Ishikawa (cell line): ENCODE measurements at regions not wholly inside any gene's neighbourhood (a gene's known extent, or its start where the extent isn't known, plus 50 kb on each side); places are given as distances from the start of the nearest gene placed in this dataset.

Experiments
- CEBPB ChIP-seq: IDR thresholded peaks from 2 replicates; pipeline ENCODE4 v1.6.1; 2012
- CREB1 ChIP-seq: IDR thresholded peaks from 2 replicates; pipeline ENCODE4 v1.6.1; 2012; ENCODE audit warnings: low read depth
- EGR1 ChIP-seq: IDR thresholded peaks from 2 replicates; pipeline ENCODE4 v1.6.1; 2012
- EP300 ChIP-seq: IDR thresholded peaks from 2 replicates; pipeline ENCODE4 v1.6.1; 2012; ENCODE audit warnings: borderline replicate concordance
- FOXM1 ChIP-seq: IDR thresholded peaks from 2 replicates; pipeline ENCODE4 v1.6.1; 2012; ENCODE audit warnings: low read depth, borderline replicate concordance
- NFIC ChIP-seq: IDR thresholded peaks from 2 replicates; pipeline ENCODE4 v1.6.1; 2012
- RAD21 ChIP-seq: IDR thresholded peaks from 2 replicates; pipeline ENCODE4 v1.6.1; 2012; ENCODE audit warnings: low read depth
- TAF1 ChIP-seq: IDR thresholded peaks from 2 replicates; pipeline ENCODE4 v1.6.1; 2012; ENCODE audit warnings: low read depth, mild to moderate bottlenecking
- TCF12 ChIP-seq: IDR thresholded peaks from 2 replicates; pipeline ENCODE4 v1.6.1; 2012; ENCODE audit warnings: low read depth
- TEAD4 ChIP-seq: IDR thresholded peaks from 2 replicates; pipeline ENCODE4 v1.6.1; 2012
- YY1 ChIP-seq: IDR thresholded peaks from 2 replicates; pipeline ENCODE4 v1.6.1; 2012; ENCODE audit warnings: low read depth
- ZBTB7A ChIP-seq: IDR thresholded peaks from 2 replicates; pipeline ENCODE4 v1.6.1; 2012; ENCODE audit warnings: low read depth
- TF ChIP-seq, protein P1 (sequence below): IDR thresholded peaks from 2 replicates; pipeline ENCODE4 v1.6.1; 2012
- TF ChIP-seq, protein P2 (sequence below): IDR thresholded peaks from 2 replicates; pipeline ENCODE4 v1.6.1; 2012; ENCODE audit warnings: low read depth, mild to moderate bottlenecking
- TF ChIP-seq, protein P3 (sequence below): IDR thresholded peaks from 2 replicates; pipeline ENCODE4 v1.6.1; 2012

DNA sequence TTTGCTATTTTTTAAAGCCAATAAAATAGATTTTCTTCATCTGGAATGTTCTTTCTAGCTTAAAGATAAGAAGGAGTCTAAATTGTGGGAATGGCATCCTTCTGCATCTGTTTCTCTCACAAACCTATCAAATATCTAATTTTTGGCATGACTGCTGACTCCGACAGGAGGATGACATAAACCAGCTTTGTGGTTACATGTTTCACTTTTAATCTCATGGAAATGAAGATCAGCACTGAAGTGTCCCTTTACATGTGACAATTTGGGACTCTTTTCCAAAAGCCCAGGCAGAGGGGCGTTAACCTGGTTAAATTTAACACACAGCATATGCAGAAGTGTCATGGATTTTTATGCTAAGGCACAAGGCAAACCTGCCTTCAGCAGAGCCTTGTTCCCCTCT lies 694.7 kb downstream of the ARHGAP15 start:
- no peak for TF ChIP-seq TAF1
- no peak for TF ChIP-seq CEBPB
- TF ChIP-seq, protein P1, sequence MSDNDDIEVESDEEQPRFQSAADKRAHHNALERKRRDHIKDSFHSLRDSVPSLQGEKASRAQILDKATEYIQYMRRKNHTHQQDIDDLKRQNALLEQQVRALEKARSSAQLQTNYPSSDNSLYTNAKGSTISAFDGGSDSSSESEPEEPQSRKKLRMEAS = no peak
- no peak for TF ChIP-seq CREB1
- TF ChIP-seq FOXM1 = no peak
- TF ChIP-seq TCF12 = no peak
- no peak for TF ChIP-seq YY1
- TF ChIP-seq, protein P2, sequence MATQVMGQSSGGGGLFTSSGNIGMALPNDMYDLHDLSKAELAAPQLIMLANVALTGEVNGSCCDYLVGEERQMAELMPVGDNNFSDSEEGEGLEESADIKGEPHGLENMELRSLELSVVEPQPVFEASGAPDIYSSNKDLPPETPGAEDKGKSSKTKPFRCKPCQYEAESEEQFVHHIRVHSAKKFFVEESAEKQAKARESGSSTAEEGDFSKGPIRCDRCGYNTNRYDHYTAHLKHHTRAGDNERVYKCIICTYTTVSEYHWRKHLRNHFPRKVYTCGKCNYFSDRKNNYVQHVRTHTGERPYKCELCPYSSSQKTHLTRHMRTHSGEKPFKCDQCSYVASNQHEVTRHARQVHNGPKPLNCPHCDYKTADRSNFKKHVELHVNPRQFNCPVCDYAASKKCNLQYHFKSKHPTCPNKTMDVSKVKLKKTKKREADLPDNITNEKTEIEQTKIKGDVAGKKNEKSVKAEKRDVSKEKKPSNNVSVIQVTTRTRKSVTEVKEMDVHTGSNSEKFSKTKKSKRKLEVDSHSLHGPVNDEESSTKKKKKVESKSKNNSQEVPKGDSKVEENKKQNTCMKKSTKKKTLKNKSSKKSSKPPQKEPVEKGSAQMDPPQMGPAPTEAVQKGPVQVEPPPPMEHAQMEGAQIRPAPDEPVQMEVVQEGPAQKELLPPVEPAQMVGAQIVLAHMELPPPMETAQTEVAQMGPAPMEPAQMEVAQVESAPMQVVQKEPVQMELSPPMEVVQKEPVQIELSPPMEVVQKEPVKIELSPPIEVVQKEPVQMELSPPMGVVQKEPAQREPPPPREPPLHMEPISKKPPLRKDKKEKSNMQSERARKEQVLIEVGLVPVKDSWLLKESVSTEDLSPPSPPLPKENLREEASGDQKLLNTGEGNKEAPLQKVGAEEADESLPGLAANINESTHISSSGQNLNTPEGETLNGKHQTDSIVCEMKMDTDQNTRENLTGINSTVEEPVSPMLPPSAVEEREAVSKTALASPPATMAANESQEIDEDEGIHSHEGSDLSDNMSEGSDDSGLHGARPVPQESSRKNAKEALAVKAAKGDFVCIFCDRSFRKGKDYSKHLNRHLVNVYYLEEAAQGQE = no peak
- TF ChIP-seq, protein P3, sequence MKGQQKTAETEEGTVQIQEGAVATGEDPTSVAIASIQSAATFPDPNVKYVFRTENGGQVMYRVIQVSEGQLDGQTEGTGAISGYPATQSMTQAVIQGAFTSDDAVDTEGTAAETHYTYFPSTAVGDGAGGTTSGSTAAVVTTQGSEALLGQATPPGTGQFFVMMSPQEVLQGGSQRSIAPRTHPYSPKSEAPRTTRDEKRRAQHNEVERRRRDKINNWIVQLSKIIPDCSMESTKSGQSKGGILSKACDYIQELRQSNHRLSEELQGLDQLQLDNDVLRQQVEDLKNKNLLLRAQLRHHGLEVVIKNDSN = no peak
- no peak for TF ChIP-seq ZBTB7A
- TF ChIP-seq RAD21 = no peak
- TF ChIP-seq TEAD4 = no peak
- no peak for TF ChIP-seq EGR1
- TF ChIP-seq EP300 = no peak
- no peak for TF ChIP-seq NFIC

DNA sequence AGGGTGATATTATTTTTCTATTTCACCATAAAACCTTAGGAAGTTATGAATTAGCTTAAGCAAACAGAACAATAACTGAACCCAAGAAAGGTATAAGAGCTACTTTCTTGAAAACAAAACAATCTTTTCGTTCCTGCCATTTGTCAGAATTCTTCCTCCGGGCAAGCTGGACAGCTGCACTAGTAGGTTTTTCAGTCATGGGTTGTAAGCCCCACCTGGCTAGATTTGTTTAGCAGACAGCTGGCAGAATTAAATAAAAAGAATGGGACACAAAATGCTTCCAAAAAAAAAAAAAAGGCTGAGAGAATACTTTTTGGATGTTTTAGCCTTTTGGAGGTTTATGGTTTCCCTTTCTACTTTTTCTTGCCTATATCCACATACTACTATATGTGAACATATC lies 694.1 kb downstream of the ARHGAP15 start:
- TF ChIP-seq ZBTB7A (no peak), TEAD4 (no peak), CEBPB (no peak), EP300 (no peak), CREB1 (no peak), FOXM1 (no peak), NFIC (no peak), YY1 (no peak)
- TF ChIP-seq, protein P3 = no peak
- TF ChIP-seq, protein P2 = no peak

DNA sequence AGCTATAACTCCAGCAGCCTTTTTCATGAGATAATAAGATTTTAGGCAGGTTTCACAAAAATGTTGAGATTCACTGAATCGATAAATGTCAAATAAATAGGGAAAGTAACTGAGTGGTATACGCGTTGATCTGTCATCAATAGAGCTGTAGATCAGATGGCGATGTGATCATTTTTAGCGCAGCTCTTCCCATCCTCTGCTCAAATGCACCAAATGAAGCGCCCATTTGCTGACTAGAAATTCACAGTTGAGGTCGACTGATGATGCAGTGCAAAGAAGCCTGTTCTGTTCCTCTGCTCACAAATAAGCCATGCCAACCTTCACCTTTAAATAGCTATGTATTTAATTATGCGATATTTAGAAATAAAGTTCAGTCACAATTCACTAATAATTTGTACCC lies 693.5 kb downstream of the ARHGAP15 start:
- TF ChIP-seq, protein P3 = no peak
- TF ChIP-seq CREB1 (no peak), TEAD4 (no peak), NFIC (no peak)

DNA sequence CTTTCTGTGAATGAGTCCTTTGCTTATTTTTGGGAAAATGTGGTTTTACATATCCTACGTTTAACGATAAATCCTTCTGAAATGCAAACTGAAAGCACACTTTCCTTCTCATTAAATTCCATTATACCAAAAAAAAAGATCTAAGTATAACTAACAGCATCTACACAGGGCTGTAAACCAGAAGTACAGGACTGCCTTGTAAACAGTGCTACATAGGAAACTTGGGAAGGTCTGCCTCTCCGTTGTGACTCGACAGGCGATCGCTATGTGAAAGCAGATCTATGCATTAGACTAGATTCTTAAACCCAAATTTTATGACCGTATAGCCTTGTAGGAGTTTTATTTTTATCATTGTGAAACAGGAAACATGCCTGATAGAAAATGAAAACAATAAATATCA lies 690.5 kb downstream of the ARHGAP15 start:
- no peak for TF ChIP-seq EP300
- no peak for TF ChIP-seq TEAD4
- TF ChIP-seq NFIC = no peak
- TF ChIP-seq, protein P3 = no peak
- TF ChIP-seq TCF12 = no peak
- TF ChIP-seq EGR1 = no peak
- no peak for TF ChIP-seq CEBPB
- TF ChIP-seq TAF1 = no peak
- TF ChIP-seq YY1 = no peak
- no peak for TF ChIP-seq FOXM1
- TF ChIP-seq CREB1 = no peak
- TF ChIP-seq ZBTB7A = no peak
- no peak for TF ChIP-seq RAD21
- TF ChIP-seq, protein P1 = no peak
- TF ChIP-seq, protein P2 = no peak
